ENCODE measurements at regions not wholly inside any gene's neighbourhood (a gene's known extent, or its start where the extent isn't known, plus 50 kb on each side); places are given as distances from the start of the nearest gene placed in this dataset.

- no peaks in the 10 kb centered on the region for H3K4me1 ChIP-seq (ENCODE audit: low read depth)
- H3K9me3 ChIP-seq, result no peaks in the 10 kb centered on the region
- ATAC-seq (no peak), DNase-seq (no peak)
- intact Hi-C loops (cut with DNase I, micrococcal nuclease), result no loop called here
- no peaks in the 10 kb centered on the region for H3K36me3 ChIP-seq (ENCODE audit: low read depth)
- no peak overlapping the region for H3K4me3 ChIP-seq
- TF ChIP-seq, protein P1, sequence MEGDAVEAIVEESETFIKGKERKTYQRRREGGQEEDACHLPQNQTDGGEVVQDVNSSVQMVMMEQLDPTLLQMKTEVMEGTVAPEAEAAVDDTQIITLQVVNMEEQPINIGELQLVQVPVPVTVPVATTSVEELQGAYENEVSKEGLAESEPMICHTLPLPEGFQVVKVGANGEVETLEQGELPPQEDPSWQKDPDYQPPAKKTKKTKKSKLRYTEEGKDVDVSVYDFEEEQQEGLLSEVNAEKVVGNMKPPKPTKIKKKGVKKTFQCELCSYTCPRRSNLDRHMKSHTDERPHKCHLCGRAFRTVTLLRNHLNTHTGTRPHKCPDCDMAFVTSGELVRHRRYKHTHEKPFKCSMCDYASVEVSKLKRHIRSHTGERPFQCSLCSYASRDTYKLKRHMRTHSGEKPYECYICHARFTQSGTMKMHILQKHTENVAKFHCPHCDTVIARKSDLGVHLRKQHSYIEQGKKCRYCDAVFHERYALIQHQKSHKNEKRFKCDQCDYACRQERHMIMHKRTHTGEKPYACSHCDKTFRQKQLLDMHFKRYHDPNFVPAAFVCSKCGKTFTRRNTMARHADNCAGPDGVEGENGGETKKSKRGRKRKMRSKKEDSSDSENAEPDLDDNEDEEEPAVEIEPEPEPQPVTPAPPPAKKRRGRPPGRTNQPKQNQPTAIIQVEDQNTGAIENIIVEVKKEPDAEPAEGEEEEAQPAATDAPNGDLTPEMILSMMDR (IDR thresholded peaks at IDR 0.05), result no peak
Observed at GRCh38 chr1:38424677-38425076, 378.1 kb upstream of the POU3F1 start.

DNA sequence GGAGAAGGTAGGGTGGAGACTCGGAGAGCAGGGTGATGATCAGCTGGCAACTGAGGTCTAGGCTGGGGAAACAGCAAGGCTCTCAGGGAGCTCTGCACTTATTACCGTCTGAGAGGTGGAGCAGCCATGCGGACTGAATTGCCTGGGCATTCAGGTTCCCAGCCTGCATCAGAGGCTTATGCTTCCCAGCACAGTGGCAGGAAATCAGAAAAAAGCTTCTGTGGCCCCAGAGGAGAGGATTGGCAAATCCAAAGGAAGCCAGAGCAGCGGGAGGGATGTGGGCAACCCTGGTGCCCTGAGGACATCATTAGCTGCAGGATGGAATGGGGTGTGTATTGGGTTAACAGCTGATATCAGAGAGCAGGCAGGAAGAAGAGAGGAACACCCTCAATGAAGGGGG is 374.1 kb upstream of the POU3F1 start:
- TF ChIP-seq, protein P1 (IDR thresholded peaks at IDR 0.05), result no peak

GRCh38 chr1:38418195-38419030 is 371.8 kb upstream of the POU3F1 start:
- no peaks in the 10 kb centered on the region for H3K9me3 ChIP-seq
- intact Hi-C loops (cut with DNase I, micrococcal nuclease), result no loop called here
- no peak overlapping the region for H3K4me3 ChIP-seq
- ATAC-seq (no peak), DNase-seq (no peak)
- no peaks in the 10 kb centered on the region for H3K36me3 ChIP-seq (ENCODE audit: low read depth)
- TF ChIP-seq, protein P1 (IDR thresholded peaks at IDR 0.05), result no peak
- no peaks in the 10 kb centered on the region for H3K4me1 ChIP-seq (ENCODE audit: low read depth)

More for the DNA sequence above, 374.1 kb upstream of the POU3F1 start:
- H3K9me3 ChIP-seq, result no peaks in the 10 kb centered on the region
- ATAC-seq, result no peak
- H3K4me3 ChIP-seq, result no peak overlapping the region
- intact Hi-C loops (cut with DNase I, micrococcal nuclease), result no loop called here
- no peaks in the 10 kb centered on the region for H3K4me1 ChIP-seq (ENCODE audit: low read depth)
- H3K36me3 ChIP-seq (ENCODE audit: low read depth), result no peaks in the 10 kb centered on the region
- no peak for DNase-seq

- ATAC-seq (no peak), DNase-seq (no peak)
- TF ChIP-seq, protein P1 (IDR thresholded peaks at IDR 0.05), result no peak
- Histone ChIP-seq H3K9me3 (no peaks in the 10 kb centered on the region), H3K4me1 (ENCODE audit: low read depth) (no peaks in the 10 kb centered on the region), H3K4me3 (no peak overlapping the region), H3K36me3 (ENCODE audit: low read depth) (no peaks in the 10 kb centered on the region)
- intact Hi-C loops (cut with DNase I, micrococcal nuclease), result no loop called here
Observed at GRCh38 chr1:38403667-38404066, 357.1 kb upstream of the POU3F1 start.

GRCh38 chr1:38402230-38402815 is 355.7 kb upstream of the POU3F1 start:
- H3K9me3 ChIP-seq, result no peaks in the 10 kb centered on the region
- DNase-seq, result no peak
- ATAC-seq, result no peak

More at GRCh38 chr1:38402230-38402815, 355.7 kb upstream of the POU3F1 start:
- intact Hi-C loops (cut with DNase I, micrococcal nuclease), result no loop called here
- H3K4me3 ChIP-seq, result no peak overlapping the region
- no peaks in the 10 kb centered on the region for H3K4me1 ChIP-seq (ENCODE audit: low read depth)
- TF ChIP-seq, protein P1 (IDR thresholded peaks at IDR 0.05), result no peak
- no peaks in the 10 kb centered on the region for H3K36me3 ChIP-seq (ENCODE audit: low read depth)

Data from mucosa of descending colon (tissue), 3 donors.